SIG-M5 treated with dmso at 0.1 percent for 504 hours (cell line): ENCODE measurements at regions not wholly inside any gene's neighbourhood (a gene's known extent, or its start where the extent isn't known, plus 50 kb on each side); places are given as distances from the start of the nearest gene placed in this dataset.

ENCODE experiments used
- DNase-seq: peaks from one replicate; lab custom pipeline; 2025; ENCODE audit not compliant: unreplicated experiment; lab: John Stamatoyannopoulos, UW

DNA sequence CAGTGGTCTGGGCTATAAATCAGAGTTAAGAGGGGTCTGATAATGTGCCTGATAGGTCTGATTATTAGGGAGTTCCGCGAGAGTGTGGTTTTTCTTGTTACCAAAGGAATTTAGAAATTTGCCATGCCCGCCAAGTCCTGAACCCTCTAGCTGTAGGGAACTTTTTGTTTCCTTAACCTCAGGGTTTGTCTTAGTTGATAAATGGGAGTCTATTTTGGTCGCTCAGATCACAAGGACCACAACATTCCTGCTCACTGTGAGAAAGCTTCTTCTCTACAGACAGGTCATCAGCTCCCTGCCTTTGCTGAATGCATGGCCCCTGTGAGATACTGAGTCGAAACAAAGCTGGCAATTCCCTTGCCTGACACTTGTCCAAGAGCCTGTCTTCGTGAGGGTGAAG, 497.8 kb downstream of the HS3ST4 start:
- DNase-seq: no peak

GRCh38 chr16:26194526-26194925, 502.8 kb downstream of the HS3ST4 start:
- DNase-seq: no peak

GRCh38 chr16:26195225-26195624, 503.5 kb downstream of the HS3ST4 start:
- no peak for DNase-seq

- no peak for DNase-seq
These were observed 504.6 kb downstream of the HS3ST4 start for GRCh38 chr16:26196310-26196709.

DNA sequence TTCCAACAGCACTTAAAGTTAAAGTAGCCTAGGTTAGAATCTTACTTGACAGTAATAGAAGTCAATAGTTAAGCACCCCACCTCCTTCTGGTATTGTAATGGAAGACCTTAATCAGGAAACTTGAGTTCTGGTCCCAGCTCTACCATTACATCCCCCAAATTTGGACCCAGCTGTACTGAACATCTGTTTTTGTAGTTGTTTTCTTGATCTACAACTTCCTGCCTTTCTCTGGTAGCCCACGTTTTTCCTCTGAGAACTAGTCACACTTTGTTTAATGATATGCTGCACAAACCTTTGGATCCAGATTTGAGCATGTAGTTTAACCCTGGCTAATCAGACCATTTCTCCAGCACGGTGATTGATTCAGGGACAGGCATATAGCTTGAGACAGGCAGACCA, 505.0 kb downstream of the HS3ST4 start:
- no peak for DNase-seq

- no peak for DNase-seq
These were observed 505.9 kb downstream of the HS3ST4 start for GRCh38 chr16:26197707-26198106.

DNA sequence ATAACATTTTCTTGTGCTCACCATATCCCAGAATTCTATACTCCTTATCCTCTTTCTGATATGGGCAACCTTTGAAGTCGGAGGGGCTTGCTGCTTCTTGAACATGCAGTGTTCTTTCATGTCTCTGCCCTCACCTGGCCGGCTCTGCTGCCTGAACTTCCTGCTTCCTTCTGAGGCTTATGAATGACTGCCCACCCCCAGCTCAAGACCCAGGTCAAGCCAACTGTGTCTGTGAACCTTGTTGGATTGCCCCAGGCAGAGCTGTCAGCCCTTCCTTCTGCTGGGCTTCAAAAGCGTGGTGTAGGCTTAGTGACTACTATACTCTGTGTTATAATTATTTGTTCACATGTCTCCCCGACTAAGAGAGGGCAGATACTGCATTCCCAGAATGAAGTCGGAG, 506.5 kb downstream of the HS3ST4 start:
- DNase-seq: no peak

- no peak for DNase-seq
These were observed 512.4 kb downstream of the HS3ST4 start for GRCh38 chr16:26204138-26204537.

- DNase-seq: no peak
These were observed 519.8 kb downstream of the HS3ST4 start for GRCh38 chr16:26211542-26211941.

DNA sequence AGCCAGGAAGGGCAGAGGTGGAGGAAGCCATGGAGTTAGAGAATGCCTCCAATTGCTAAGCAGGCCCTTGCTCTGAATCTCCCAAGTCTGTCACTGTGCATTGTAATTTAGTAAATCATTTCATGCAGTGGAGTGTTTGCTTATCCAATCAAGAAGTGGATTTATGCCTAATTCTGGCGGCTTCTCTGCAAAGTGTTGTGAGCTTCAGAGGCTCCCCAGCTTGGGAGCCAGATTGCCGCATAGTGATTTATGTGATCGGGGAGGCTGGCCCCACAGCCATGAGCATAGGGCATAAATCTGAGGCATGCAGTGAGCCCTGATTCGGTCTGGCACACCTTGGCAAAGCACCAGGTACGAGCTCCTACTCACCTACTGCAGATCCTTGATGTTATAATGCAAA, 520.8 kb downstream of the HS3ST4 start:
- no peak for DNase-seq

GRCh38 chr16:26214581-26215174, 522.9 kb downstream of the HS3ST4 start:
- DNase-seq: no peak

- DNase-seq: no peak
These were observed 529.1 kb downstream of the HS3ST4 start for GRCh38 chr16:26220894-26221293.

GRCh38 chr16:26231647-26232046, 539.9 kb downstream of the HS3ST4 start:
- no peak for DNase-seq

- no peak for DNase-seq
These were observed 549.0 kb downstream of the HS3ST4 start for GRCh38 chr16:26240807-26241206.

GRCh38 chr16:26247063-26247462, 555.3 kb downstream of the HS3ST4 start:
- no peak for DNase-seq

DNA sequence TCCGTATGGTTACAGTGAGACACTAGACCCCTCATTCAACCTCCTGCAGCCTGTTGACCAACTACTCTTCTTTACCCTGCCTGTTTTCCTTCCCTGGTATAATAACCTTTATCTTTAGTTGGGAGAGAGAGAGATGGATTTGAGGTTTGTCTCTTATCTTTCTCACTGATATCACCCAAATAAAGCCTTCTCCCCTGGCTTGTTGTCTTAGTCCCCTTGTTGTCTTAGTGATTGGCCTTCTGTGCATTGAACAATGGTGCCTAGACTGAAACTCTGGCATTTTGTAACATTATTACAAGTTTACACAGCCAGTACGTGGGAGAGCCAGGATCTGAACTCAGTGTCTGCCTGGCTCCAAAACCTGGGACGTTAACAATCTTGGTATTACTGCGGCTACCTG, 560.8 kb downstream of the HS3ST4 start:
- DNase-seq: no peak

GRCh38 chr16:26261621-26262020, 569.9 kb downstream of the HS3ST4 start:
- no peak for DNase-seq

DNA sequence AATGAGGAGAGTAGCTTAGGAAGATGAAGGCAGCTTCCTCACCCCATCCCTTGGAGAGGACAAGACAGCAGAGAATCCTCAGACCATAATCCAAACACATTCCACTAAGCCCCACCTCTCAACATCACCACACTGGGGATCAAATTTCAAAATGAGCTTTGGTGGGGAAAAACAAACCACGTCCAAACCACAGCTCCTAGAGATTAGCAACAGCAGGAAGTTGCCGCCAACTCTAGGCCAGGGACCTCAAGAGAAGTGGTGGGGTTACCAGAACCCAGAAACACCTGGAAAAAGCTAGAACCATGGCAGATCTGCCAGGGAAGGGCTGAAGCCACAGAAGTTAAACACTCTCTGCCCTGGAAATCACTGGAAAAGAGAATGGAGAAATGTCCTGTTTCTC, 571.6 kb downstream of the HS3ST4 start:
- DNase-seq: no peak

DNA sequence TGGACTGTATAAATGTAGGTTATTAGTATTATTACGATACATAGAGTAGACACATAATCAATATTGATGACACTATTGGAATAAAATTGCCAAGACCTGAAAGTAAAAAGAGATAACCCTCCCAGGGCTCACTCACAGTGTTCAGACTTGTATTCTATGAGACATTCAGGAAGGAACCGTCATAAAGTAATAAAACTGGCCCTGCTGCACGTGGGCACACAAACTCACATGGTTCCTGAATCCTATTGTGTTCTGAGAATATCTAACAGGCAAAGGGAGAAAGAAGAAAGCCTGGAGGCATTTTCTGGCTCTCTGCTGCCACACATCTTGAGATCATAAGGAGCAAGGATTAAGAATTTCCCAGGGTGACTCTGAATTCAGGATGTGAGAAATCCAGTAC, 575.9 kb downstream of the HS3ST4 start:
- no peak for DNase-seq

- no peak for DNase-seq
These were observed 577.9 kb downstream of the HS3ST4 start for GRCh38 chr16:26269673-26270072.

DNA sequence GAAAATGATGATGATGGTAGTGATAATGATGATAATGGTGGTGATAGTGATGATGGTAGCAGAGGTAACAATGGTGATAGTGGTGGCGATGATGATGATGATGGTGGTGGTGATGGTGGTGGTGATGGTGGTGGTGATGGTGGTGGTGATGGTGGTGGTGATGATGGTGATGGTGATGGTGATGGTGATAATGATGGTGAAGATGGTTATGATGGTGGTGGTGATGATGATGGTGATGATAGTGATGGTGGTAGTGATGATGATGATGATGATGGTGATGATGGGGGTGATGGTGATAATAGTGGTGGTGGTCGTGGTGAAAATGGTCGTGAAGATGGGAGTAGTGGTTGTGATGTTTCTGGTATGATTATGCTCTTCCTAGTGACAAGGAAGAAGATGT, 581.8 kb downstream of the HS3ST4 start:
- DNase-seq: no peak

DNA sequence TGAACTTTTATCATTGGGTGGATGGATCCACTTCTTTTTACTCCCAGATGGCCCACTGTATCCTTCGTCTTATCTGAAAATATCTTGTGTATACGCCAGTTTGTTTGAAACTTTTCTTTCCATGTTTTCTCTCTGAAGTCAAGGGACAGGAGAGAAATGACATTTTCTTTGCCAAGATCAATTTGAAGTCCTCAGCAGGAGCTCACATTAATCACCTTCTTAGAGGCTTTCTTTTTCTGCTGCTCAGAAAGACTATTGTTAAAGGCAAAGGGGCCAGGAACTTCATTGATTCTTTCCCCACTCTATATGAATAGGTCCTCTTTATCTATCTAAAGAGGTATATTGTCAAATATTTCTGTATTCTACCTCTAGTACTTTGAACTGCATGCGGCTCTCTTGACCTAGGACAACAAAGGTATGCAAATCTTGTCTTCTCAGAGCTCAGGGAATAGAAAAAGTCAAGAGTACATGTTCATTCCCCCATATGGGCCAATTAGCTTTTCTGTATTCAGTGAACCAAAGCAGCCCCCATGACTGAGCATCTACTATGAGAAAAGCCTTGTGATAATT, 583.3 kb downstream of the HS3ST4 start:
- DNase-seq: no peak

- no peak for DNase-seq
These were observed 584.5 kb downstream of the HS3ST4 start for GRCh38 chr16:26276289-26276688.
